CD4-positive, alpha-beta T cell (primary cell): ENCODE measurements at regions not wholly inside any gene's neighbourhood (a gene's known extent, or its start where the extent isn't known, plus 50 kb on each side); places are given as distances from the start of the nearest gene placed in this dataset.

Source experiments
- ATAC-seq: fragments of 200-7000 bp; cut with Tn5 transposase; one replicate; pipeline ENCODE4 v1.10.0; 2022; ENCODE audit warnings: mild to moderate bottlenecking; ENCODE audit not compliant: poor library complexity
- CTCF ChIA-PET: fragments of 350-600 bp; sonication (Branson Sonifier 250); formaldehyde crosslinking; loops from one replicate; lab custom pipeline; 2021; ENCODE audit warnings: antibody characterized with exemption, inconsistent platforms; lab: Charles Lee
- POLR2A ChIA-PET: fragments of 350-600 bp; sonication (Branson Sonifier 250); formaldehyde crosslinking; loops from one replicate; lab custom pipeline; 2021; ENCODE audit warnings: antibody characterized with exemption, inconsistent platforms; lab: Charles Lee
- DNase-seq, 14 experiments: peaks; one replicate each; pipeline ENCODE4 v3.0.0-alpha.2; 2013 to 2020; ENCODE audit warnings: mixed read lengths in 2 of 14
- H3K27ac ChIP-seq, 2 donors: one replicate each; pipeline versions ENCODE4 v1.5.1 to v1.7.0; 2013; ENCODE audit warnings: low read length in 2 of 2, low read depth in 1 of 2, mild to moderate bottlenecking in 1 of 2
- H3K27me3 ChIP-seq, 2 experiments: 1 replicate in 1 of 2; 2 replicates in 1 of 2; pipeline versions ENCODE4 v1.6.1 to v1.7.0; 2013; ENCODE audit warnings: low read length in 2 of 2, control low read depth in 1 of 2, mild to moderate bottlenecking in 1 of 2, moderate library complexity in 1 of 2; ENCODE audit not compliant: insufficient read depth in 2 of 2, control insufficient read depth in 1 of 2
- H3K36me3 ChIP-seq: one replicate; pipeline ENCODE4 v1.6.1; 2013; ENCODE audit warnings: low read length, control low read depth; ENCODE audit not compliant: insufficient read depth
- H3K4me1 ChIP-seq: one replicate; pipeline ENCODE4 v1.6.1; 2013; ENCODE audit warnings: low read length, control low read depth; ENCODE audit not compliant: insufficient read depth
- H3K4me3 ChIP-seq: one replicate; pipeline ENCODE4 v1.5.1; 2013; ENCODE audit warnings: mild to moderate bottlenecking, low read length, moderate library complexity
- H3K9me3 ChIP-seq, 2 experiments: 1 replicate in 1 of 2; 2 replicates in 1 of 2; pipeline versions ENCODE4 v1.6.1 to v1.7.0; 2013; ENCODE audit warnings: low read length in 2 of 2, mild to moderate bottlenecking in 2 of 2, control low read depth in 1 of 2, moderate library complexity in 1 of 2; ENCODE audit not compliant: control insufficient read depth in 1 of 2, insufficient read depth in 1 of 2
- H3K27ac Mint-ChIP-seq: one replicate; pipeline ENCODE4 v1.8.0; 2020; ENCODE audit warnings: mixed read lengths
- H3K27me3 Mint-ChIP-seq: one replicate; pipeline ENCODE4 v1.8.0; 2021; ENCODE audit warnings: mixed read lengths
- H3K36me3 Mint-ChIP-seq: one replicate; pipeline ENCODE4 v1.8.0; 2021; ENCODE audit warnings: low read depth, mixed read lengths
- H3K4me1 Mint-ChIP-seq: one replicate; pipeline ENCODE4 v1.8.0; 2021; ENCODE audit warnings: low read depth, mixed read lengths
- H3K4me3 Mint-ChIP-seq: one replicate; pipeline ENCODE4 v1.8.0; 2020; ENCODE audit warnings: mild to moderate bottlenecking, mixed read lengths
- H3K9me3 Mint-ChIP-seq: one replicate; pipeline ENCODE4 v1.8.0; 2020; ENCODE audit warnings: mixed read lengths
- intact Hi-C, 2 experiments: fragments of 100-400 bp; cut with DNase I in 1 of 2; cut with micrococcal nuclease in 1 of 2; formaldehyde crosslinking; loops; one replicate each; pipeline versions ENCODE4 v1.15.1 to v1.9.0; 2023 to 2025; cut with DNase I, micrococcal nuclease
- TF ChIP-seq, protein P1 (sequence below): fragments of 200-600 bp; IDR thresholded peaks from one replicate; pipeline ENCODE4 v1.8.0; 2022; ENCODE audit warnings: antibody characterized with exemption, mild to moderate bottlenecking

DNA sequence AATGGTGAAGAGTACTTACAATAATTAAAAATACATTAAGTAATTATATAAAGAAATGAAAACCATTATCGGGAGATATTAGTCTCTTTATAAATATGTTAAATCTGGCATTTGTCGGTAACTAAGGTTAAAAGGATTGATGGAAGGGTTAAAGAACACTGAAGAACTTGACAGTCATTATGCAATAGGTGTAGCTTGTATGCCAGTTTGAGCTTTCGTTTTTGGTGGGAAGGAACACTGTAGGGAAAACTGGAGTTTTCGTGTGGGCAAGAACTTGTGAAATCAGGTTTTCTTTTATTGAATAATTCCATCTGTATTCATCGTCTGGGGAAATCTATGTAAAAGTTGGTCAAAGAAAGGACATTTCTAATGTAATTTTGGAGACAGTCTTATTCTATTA is 142.3 kb downstream of the DMRTA1 start:
- Histone ChIP-seq H3K9me3 (no peaks in the 10 kb centered on the region), H3K4me3 (no peak overlapping the region), H3K27ac (no peak overlapping the region), H3K36me3 (no peaks in the 10 kb centered on the region), H3K4me1 (no peaks in the 10 kb centered on the region), H3K27me3 (no peaks in the 10 kb centered on the region)
- POLR2A ChIA-PET: no interaction called here
- TF ChIP-seq, protein P1, sequence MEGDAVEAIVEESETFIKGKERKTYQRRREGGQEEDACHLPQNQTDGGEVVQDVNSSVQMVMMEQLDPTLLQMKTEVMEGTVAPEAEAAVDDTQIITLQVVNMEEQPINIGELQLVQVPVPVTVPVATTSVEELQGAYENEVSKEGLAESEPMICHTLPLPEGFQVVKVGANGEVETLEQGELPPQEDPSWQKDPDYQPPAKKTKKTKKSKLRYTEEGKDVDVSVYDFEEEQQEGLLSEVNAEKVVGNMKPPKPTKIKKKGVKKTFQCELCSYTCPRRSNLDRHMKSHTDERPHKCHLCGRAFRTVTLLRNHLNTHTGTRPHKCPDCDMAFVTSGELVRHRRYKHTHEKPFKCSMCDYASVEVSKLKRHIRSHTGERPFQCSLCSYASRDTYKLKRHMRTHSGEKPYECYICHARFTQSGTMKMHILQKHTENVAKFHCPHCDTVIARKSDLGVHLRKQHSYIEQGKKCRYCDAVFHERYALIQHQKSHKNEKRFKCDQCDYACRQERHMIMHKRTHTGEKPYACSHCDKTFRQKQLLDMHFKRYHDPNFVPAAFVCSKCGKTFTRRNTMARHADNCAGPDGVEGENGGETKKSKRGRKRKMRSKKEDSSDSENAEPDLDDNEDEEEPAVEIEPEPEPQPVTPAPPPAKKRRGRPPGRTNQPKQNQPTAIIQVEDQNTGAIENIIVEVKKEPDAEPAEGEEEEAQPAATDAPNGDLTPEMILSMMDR: no peak
- CTCF ChIA-PET: no interaction called here
- intact Hi-C loops: no loop called here
- DNase-seq (no peak), ATAC-seq (no peak)
- no peaks in the 10 kb centered on the region for H3K36me3 Mint-ChIP-seq
- no peak overlapping the region for H3K4me3 Mint-ChIP-seq
- no peaks in the 10 kb centered on the region for H3K4me1 Mint-ChIP-seq
- no peak overlapping the region for H3K27ac Mint-ChIP-seq
- H3K9me3 Mint-ChIP-seq: peaks cover 2% of the 10 kb centered on the region
- H3K27me3 Mint-ChIP-seq: no peaks in the 10 kb centered on the region

GRCh38 chr9:22590336-22591033 is 143.9 kb downstream of the DMRTA1 start:
- CTCF ChIA-PET: no interaction called here
- POLR2A ChIA-PET: no interaction called here
- Mint-ChIP-seq H3K27ac (no peak overlapping the region), H3K27me3 (no peaks in the 10 kb centered on the region), H3K36me3 (no peaks in the 10 kb centered on the region), H3K9me3 (peaks cover 2% of the 10 kb centered on the region), H3K4me1 (no peaks in the 10 kb centered on the region), H3K4me3 (no peak overlapping the region)
- DNase-seq: no peak
- H3K4me1 ChIP-seq: no peaks in the 10 kb centered on the region
- intact Hi-C loops: no loop called here
- no peak overlapping the region for H3K27ac ChIP-seq
- no peaks in the 10 kb centered on the region for H3K9me3 ChIP-seq
- no peaks in the 10 kb centered on the region for H3K27me3 ChIP-seq
- no peaks in the 10 kb centered on the region for H3K36me3 ChIP-seq
- no peak for ATAC-seq
- TF ChIP-seq, protein P1: no peak
- no peak overlapping the region for H3K4me3 ChIP-seq

DNA sequence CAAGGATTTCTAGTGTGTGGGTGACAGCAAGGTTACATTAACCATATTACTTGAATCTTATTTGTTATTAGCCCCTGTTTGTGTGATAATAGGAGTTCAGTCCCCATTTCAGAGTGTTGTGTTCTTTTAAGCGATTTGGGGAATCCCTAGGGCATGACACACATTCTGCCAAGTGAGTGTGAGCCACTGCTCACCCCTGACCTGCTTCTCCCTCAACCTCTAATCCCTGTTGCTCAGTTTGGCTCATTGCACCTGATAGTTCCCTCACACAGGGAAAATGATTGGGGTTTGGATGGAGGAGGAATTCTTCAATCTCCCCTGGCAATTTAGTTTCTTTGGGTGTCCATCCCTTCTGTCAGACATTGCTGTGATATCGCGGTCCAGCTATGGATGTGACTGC is 149.2 kb downstream of the DMRTA1 start:
- TF ChIP-seq, protein P1: no peak
- Mint-ChIP-seq H3K36me3 (no peaks in the 10 kb centered on the region), H3K9me3 (peaks cover 2% of the 10 kb centered on the region), H3K27me3 (no peaks in the 10 kb centered on the region), H3K4me3 (no peak overlapping the region), H3K4me1 (no peaks in the 10 kb centered on the region), H3K27ac (no peak overlapping the region)
- DNase-seq: no peak
- Histone ChIP-seq H3K4me3 (no peak overlapping the region), H3K4me1 (no peaks in the 10 kb centered on the region), H3K9me3 (peaks cover 0 to 4% of the 10 kb centered on the region in 2 experiments), H3K36me3 (no peaks in the 10 kb centered on the region), H3K27me3 (no peaks in the 10 kb centered on the region), H3K27ac (no peak overlapping the region)
- ATAC-seq: no peak
- ChIA-PET POLR2A (no interaction called here), CTCF (no interaction called here)
- intact Hi-C loops: no loop called here
